HG02623 (cell line): ENCODE measurements at regions not wholly inside any gene's neighbourhood (a gene's known extent, or its start where the extent isn't known, plus 50 kb on each side); places are given as distances from the start of the nearest gene placed in this dataset.

Experiments
- ATAC-seq: cut with Tn5 transposase; IDR thresholded peaks from one replicate; pipeline ENCODE4 v1.9.1; 2021; ENCODE audit warnings: moderate library complexity; ENCODE audit not compliant: unreplicated experiment

DNA sequence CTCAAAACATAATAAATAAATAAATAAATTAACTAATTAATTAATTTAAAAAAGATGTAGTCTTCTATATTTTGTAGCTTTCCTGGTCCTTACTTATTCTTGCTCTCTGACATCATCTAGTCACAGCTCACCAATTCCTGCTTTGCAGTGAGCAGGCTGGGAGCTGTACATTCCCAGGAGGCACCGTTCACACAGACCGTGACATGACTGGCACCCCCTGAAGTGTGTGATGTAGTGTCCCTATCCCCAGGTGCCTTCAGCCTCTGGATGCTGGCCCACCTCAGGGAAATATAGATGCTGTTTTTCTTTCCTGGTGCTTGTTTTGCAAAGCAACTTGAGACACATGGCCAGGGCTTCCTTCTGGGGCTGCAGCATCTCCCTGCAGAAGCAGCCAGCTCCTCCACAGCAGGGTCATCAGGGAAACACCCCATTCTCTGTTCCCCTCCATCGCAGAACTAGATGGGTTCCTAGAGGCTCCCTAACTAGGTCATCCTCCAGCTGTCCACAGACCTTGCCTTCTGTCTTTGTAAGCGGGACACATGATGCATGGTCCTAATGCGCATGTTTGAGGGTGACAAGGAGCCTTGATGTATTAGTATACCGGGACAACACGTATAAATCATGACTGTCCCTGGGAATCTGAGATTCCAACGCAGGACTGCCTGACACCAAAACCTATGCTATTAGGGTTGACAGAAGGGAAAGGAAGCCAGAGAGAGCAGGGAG is 76.4 kb downstream of the RHOB start:
- ATAC-seq: no peak

DNA sequence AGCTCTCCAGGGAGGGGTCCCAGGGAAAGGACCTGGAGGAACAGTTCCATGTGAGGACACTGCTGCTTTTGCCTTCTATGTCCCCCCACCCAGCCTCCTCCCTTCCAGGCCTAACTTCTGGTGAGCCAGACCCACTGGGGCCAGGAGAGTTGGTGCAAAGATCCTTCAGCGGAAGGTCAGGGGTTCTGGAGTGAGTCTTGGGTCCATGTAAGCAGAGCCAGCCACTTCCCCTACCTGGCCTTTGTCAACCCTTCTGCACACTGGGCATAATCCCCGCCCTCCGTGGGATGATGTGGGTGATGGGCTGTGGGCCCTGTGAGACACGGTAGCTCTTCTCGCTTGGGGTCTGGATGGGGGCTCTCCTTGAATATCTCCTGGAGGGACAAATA is 76.9 kb downstream of the RHOB start:
- ATAC-seq: no peak

DNA sequence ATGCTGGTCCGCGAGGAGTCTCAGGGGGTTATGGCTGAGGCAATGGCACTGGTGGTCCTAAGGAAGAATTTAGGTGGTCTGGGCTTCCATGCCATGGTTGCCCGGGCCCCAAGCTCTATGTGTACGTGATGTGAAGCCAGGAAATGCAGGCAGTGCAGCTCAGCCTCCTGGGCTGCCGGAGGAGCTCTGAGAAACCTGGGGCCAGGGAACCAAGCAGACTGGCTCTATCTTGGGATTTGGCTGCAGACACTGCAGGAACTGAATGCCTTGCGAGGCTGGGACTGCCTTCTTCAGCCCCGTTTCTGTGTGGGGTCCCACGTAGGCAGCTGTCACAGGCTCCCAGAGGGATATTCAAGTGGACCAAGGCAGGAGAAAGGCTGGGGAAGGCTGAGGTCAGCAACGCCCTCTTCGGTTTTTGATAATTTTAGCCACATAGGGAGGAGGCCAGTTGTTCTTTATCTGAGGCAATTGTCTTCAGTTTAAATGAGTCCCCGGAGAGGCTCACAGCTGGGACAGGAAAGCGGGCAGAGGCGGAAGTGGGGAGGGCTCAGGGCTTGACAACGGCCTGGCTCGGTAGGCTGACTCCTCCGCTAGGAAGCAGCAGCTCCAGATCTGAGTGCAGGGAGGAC is 77.7 kb downstream of the RHOB start:
- ATAC-seq: peak; percentile 66

DNA sequence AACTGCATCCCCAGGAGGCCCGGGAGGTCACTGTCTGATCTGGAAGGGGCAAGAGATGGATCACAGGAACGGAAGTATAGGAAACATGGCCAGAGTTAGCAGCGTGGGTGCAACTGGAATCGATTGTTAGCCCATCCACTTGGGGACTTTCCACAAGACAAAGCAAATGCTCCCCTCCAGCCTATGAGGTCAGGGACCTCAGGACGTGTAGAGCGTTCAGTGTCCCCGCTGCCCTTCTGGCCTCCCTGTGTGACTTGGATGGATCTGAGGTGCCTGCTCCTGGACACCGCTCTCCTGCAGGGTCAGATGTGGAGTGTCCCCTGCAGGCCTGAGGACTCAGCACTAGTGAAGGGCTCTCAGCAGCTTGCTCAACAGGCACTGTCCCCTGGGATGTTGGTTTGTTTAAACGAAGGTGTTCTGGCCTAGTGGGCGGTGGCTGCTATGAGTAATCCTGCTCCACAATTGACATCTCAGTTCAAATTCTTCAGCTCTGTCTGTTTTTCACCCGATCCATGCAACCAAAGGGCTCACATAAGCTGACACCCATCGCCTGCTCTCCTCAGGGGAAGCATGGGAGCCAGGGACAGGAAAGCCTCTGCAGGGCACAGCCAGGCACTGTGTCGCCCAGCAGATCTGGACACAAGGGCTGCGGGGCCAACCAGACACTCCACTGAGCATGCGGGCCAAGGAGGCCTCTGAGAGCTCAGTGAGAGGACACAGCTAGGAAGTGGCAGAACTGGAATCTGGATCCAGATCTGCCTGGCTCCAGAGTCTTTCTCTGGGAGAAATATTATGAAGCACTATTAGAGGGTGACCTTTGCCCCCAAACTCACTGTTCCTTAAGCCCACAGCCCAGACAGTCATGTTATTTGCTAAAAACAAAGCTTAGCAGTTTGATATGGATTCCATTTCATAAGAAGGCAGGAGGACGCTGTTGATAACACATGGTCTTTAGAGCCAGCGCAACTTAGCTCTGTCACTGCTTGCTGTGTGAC is 78.5 kb downstream of the RHOB start:
- peak; percentile 79 for ATAC-seq

DNA sequence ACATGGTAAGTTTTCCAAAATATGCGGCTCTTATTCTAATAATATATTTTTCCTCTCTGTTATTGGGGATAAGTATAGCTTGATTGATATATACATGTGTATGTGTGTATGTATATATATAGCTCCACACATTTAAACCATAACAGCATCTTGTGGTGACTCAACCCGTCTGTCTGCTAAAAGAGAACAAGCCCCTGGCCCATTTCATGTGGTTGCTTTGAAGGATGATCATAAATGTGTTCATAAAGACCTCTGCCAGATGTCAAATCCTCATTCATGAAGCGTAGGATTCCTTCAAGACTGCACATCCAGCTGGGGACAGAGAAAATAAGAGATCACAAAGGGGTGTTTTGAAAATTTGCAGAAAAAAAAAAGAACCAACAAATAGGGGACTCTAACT is 79.3 kb downstream of the RHOB start:
- no peak for ATAC-seq

DNA sequence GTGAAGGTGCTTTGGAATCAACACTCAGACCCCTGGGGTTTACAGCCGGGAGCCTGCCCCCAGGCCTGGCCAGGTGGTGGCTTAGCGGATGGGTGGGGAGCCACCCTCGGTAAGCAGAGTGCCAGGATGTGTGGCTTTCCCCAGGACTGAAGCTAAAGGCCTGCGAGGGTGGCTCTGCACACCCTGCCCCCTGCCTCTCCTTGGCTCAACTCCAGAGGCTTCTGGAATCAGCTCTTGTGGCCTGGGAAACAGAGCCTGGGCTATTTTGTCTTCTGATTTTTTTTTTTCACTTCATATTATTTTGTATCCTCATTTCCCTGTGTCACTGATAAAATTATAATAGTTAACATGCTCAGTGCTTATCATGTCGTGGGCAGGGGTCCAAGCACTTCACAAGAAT is 79.8 kb downstream of the RHOB start:
- no peak for ATAC-seq

DNA sequence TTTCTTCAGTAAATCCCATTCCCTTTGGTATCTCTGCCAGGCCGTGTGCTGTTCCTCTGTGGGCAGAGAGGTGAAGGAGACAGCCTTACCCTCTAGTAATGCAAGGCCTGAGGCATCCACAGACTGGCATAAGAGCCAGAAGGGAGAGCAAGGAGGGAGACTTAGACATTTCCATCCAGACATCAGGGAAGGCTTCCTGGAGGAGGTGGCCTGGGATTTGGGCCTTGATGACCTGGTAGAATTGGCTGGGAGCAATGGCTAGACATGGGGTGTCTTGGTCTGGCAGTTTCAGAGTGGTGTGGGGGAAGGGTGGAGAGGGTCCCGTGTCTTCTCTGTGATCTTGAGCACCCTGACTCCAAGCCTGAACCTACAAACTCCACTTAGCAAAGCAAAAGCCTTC is 81.8 kb downstream of the RHOB start:
- ATAC-seq: no peak

DNA sequence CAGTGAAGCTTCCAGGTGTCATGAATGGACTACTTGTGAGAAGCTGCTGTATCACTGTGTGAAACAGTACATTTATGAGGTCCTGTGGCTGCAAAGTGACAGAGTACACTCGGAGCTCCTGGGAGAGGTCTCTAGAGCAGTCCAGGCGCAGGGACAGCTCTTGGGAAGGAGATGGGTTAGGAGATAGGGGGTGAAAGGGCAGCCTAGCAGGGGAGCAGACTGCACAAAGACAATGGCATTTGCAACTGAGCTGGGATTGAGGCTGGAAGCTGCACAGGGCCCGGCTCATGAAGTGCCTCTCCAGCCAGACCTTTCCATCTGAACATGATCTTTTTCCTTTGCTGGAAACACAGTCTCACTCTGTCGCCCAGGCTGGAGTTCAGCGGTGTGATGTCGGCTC is 83.6 kb downstream of the RHOB start:
- no peak for ATAC-seq

DNA sequence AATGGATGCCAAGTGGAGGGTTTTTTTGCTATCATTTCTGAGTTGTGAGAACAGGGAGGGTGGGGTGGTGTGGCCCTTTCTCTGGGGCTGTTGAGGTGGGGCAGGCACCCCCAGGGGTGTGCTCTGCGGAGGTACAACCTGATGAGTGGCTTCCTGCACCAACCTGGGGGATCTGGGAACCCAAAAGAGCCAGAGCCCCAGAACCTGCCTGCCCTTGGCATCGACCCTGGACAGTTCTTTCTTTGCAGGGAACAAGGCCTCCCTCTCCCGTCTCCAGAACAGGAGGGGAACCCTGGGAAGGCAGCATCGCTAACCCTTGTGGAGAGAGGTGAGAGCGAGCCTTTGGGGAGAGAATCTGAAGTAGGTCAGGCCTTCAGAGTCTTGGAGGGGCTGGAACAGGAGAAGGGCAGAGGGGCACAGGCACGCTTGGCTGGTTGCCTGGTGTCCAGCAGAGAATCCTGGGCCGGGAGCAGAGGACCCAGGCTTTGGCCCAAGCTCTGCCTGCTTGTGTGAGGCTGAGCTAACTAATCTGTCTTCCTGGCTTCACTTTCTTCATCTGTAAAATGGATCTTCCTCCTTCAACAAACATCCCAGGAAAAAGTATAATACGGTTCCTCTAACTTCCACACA is 84.9 kb downstream of the RHOB start:
- ATAC-seq: no peak

DNA sequence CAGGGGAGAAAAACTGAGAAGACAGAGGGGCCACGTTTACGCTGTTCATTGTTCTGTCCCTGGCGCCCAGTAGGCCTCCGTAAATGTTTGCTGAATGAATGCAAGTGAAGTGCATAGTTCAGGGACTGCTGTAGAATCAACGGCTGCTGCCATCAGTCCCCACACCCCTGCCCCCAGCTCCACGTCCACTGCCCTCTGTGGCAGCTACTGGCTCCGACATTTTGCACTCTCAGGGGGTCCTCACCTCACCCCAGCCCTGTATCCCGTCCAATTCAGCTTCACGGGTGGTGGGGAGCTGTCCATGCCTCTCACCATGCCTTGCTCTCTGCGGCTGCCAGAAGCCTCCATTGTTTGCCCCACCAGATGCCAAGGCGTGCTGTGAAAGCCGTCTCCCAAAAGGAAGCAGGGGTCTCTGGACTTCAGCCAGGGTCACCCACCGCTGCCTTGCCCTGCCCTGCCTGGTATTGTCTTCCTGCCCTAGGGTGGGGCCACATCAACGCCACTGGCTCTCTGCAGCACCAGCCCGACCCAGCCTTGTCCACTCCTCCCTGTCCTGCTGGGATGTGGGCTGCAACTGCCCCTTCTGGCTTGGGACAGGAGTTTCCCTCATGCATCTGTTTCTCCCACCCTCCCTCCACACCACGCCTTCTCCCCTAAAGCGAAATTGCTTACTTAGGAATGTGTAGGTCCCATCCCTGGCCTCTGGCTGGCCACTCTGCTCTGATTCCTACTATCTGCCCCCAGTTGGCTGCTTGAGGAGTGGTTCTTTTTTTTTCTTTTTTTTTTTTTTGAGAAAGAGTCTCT is 86.0 kb downstream of the RHOB start:
- no peak for ATAC-seq

DNA sequence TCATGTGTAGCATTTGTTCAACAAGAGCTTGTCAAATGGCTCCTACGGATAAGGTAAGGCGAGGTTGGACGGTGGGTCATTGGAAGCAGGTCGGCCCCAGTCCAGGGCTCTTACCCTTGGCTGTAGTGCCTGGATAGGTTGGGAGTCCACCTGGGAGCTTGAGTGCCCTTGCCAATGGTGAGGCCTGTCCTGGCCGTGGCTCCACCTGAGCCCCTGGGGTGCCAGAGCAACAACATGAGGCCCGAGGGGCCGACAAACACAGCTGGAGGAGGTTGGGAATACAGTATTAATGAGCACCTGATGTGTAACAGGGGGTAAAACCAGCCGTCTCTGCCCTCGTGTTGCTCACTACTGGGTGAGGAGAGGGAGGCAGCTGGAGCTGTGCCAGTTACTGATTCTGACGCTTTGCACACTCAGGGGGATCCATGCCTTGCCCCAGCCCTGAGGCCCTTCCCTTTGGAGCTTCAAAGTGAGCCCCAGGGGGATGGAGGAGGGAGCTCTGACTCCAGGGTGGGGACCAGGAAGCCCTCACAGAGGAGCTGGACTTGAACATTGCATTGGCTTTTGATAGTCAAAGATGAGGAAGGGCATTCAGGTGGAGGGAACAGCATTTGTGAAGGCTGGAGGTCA is 87.2 kb downstream of the RHOB start:
- ATAC-seq: no peak

DNA sequence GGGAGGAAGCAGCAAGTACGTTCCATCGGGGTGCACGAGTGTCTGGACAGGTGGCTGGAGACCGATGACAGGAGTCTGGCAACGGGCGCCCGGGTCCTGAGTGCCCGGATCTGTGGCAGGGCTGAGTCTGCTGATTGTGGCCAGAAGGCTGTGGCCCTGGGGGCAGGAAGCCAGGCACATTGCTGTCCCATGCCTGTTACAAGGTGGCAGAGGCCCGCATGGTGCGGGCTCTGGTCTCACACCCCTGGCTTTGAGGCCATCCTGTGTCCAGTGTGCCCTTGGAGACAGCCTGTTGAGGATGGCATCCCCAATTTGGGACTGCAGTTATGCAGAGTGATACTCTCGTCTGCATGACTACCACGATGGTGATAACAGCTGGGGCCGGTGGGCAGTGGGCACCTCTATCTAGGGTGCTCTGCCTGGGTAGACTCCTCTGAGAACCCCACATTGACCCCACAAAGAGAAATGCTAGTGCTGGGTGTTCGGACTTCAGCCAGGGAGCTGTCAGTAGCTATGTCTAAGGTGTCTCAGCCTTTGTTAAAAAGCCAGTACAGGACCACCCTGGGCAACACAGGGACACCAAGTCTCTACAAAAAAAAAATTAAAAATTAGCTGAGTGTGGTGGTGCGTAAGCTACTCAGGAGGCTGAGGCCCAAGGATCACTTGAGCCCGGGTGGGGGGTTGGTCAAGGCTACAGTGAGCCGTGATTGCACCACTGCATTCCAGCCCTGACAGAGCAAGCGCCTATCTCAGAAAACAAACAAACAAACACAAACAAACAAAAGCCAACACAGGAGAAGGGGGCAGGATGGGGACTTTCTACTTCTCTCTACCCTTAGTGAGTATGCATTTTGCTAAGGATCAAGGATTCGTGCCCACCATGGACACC is 88.3 kb downstream of the RHOB start:
- ATAC-seq: no peak

DNA sequence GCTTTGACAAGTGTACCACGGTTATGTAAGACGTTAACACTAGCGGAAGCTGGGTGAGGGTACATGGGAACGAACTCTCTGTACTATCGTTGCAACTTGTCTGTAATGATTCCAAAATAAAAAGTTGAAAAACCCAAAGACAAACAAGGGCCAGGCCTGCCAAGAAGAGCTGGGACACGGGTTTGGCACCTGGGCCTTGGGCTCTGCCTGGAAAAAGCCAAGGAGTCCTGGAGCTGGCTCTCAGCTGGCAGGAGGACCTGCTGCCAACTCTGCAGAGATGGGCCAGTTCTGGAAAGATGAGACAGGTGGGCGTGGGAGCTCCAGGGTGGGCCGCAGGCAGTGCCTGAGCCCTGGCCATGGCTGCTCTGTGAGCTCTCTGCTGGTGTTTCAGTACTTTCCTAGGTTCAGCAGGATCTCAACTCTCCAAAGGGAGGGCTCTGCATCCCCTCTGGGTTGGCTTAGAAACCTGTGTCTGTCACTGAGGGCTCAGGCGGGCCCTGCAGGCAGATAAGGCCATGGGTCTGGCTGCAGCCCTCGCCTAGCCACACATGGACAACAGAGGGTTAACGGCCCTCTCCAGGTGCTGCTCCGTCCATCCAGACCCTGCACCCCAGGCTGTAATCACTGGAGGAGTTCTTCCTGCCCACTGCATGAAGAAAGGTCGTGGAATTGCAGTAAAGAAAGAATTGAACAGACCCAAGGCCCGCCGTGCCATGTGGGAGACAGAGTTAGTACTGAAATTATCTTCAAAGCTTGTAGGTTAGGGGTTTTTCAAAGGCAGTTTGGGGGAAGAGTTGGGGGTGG is 89.9 kb downstream of the RHOB start:
- ATAC-seq: no peak

DNA sequence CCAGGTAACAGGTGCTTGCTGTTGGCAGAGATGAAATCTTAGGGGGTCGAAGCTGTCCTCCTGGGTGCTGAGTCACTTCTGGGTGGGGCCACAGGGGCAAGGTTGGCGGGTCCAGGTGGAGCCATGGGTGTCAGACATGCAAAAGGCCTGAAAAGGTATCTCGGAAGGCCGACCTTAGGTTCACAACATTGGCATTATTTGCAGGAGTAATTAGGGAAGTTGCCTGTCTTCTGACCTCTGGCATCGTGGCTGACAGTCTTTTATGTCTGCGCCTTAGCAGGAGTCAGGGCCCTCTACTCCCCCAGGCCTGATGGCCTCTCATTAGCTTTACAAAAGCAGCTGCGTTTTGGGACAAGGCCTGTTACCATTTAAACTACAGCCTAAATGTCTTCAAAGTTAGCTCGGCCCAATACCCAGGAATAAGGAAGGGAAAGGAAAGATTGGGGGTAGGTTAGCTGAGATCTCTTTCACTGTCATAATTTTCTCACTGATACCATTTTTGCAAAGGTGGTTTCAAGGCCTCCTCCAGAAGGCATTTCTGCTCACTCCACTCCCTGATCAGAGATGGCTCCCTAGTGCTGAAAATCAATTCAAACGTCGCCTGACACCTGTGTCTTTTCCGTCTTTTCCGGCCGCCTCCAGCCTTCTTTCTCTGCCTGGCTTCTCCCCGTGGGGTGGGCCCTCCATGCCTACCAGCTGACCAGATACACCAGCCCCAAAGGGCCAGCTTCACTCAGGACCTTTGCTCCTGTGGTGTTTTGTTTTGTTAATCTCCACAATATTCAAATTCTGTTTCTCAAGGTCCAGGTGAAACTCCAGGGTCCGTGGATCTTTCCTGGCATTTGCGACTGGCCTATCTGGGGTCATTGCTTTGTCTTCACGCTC is 90.8 kb downstream of the RHOB start:
- no peak for ATAC-seq

DNA sequence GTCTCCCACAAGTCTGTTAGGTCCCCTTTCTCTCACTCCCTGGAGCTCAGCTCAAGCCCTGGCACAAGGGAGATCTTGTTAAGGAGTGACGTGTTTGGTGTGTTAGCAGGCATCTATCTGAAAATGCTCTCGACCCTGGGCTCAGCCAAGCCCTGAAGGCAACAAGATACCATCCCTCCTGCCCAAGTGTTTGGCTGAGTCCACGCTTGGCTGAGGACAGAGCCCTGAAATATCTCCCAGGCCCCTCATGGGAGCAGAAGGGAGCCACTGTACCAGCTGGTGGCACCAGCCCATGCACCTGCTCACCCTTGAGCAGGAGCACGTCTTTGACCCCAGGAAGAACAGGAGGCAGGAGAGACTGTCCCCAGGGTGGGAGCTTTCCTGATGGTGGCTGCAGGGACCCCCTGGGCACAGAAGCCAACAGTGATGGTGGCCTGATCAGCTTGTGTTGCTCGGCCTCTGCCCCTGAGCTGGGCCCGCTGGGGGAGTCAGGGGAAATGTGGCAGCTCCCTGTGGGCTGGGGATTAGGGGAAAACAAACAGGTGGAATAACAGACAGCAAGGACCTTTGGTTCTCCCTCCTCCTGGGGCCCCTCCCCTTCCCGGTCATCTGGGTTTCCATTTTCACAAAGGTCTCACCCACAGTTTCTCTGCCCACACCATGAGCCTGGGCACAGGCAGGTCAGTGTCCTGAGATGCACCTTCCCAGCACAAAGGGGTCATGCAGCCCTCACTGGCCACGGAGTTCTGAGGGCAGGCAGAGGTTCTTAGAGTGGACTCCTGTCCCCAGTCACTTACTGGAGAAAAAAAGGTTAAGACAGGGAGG is 91.6 kb downstream of the RHOB start:
- ATAC-seq: no peak

DNA sequence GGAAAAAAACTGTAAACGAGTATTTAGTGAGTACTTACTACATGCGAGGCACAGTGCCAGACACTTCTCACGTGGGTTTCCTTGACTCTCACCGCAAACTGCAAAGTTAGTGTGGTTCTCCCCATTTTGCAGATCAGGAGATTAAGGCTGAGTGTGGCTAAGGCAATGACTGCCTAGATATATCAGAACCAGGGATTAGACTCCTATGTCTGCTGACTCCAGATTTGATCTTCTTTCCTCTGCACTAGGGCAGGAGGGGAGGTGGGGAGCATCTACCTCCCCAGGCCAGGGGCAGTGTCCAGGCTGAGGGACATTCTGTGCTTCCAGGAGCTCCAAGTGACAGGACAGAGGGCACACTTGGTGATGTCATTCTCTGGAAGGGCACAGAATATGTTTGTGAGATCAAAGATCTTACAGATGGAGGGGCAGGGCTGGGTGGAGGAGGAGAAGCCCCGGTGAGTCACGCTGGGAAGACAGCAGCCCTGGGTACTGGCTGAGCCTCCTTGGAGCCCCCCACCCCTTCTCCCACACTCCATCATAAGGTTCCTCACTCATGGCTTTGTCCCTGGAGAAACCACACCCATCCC is 92.4 kb downstream of the RHOB start:
- no peak for ATAC-seq
